ENCODE measurements at regions not wholly inside any gene's neighbourhood (a gene's known extent, or its start where the extent isn't known, plus 50 kb on each side); places are given as distances from the start of the nearest gene placed in this dataset.

DNA sequence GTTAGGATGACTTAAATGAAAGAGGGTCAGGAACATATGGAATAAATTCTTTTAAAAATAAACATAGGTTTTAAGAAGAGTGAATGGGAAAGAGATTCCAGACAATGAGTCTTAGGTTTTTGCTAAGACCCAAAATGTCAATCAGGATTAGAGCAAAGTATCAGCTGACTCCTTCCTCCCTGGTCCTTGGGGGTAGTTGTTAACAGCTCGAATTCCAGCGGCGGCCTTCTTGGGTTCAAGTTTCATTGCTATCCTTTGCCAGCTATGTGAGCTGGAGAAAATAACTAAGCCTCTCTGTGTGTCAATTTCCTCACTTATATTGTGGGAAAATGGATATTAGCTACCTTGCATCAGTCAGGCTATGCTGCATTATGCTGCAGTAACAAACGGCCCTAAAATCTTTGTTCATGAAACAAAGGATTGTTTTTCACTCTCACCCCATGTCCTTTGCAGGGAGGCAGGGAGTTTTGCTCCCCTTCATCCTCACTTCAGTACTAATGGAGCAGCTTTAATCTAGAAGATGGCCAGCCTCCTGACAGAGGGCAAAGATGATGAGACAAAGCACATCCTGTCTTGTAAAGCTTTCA lies 83.8 kb upstream of the RFLNA start:
- TF ChIP-seq, protein P1, sequence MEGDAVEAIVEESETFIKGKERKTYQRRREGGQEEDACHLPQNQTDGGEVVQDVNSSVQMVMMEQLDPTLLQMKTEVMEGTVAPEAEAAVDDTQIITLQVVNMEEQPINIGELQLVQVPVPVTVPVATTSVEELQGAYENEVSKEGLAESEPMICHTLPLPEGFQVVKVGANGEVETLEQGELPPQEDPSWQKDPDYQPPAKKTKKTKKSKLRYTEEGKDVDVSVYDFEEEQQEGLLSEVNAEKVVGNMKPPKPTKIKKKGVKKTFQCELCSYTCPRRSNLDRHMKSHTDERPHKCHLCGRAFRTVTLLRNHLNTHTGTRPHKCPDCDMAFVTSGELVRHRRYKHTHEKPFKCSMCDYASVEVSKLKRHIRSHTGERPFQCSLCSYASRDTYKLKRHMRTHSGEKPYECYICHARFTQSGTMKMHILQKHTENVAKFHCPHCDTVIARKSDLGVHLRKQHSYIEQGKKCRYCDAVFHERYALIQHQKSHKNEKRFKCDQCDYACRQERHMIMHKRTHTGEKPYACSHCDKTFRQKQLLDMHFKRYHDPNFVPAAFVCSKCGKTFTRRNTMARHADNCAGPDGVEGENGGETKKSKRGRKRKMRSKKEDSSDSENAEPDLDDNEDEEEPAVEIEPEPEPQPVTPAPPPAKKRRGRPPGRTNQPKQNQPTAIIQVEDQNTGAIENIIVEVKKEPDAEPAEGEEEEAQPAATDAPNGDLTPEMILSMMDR (conservative IDR thresholded peaks at IDR 0.05; ENCODE audit: low read length) = no peak
- no peak for TF ChIP-seq EZH2phosphoT487 (IDR thresholded peaks at IDR 0.05; ENCODE audit: borderline replicate concordance, low read depth, low read length)
